Uterus (tissue), 3 donors: ENCODE measurements at regions not wholly inside any gene's neighbourhood (a gene's known extent, or its start where the extent isn't known, plus 50 kb on each side); places are given as distances from the start of the nearest gene placed in this dataset.
A peak's percentile ranks its signal among the peaks of the same experiment; 100 is the strongest.

Experiments used
- DNase-seq, 2 donors: peaks; one replicate each; pipeline ENCODE4 v3.0.0-alpha.2; 2019 to 2020
- H3K27ac ChIP-seq, 2 donors: fragments of 200-600 bp; sonication (generic); 1 replicate in 1 of 2; 2 replicates in 1 of 2; pipeline ENCODE4 v1.5.1; 2016 to 2018
- H3K27me3 ChIP-seq, 2 donors: fragments of 200-600 bp; sonication (generic); one replicate each; pipeline ENCODE4 v1.5.1; 2018 to 2019; ENCODE audit warnings: control low read depth in 1 of 2
- H3K36me3 ChIP-seq, 2 donors: fragments of 200-600 bp; sonication (generic); one replicate each; pipeline ENCODE4 v1.5.1; 2019; ENCODE audit warnings: control low read depth in 1 of 2
- H3K4me1 ChIP-seq, 2 donors: fragments of 200-600 bp; sonication (generic); one replicate each; pipeline ENCODE4 v1.5.1; 2018 to 2019; ENCODE audit warnings: control low read depth in 1 of 2
- H3K4me3 ChIP-seq, 2 donors: fragments of 200-600 bp; sonication (generic); 1 replicate in 1 of 2; 2 replicates in 1 of 2; pipeline ENCODE4 v1.5.1; 2018 to 2019; ENCODE audit warnings: mild to moderate bottlenecking in 1 of 2
- H3K9me3 ChIP-seq, 2 donors: fragments of 200-600 bp; sonication (generic); one replicate each; pipeline ENCODE4 v1.5.1; 2019; ENCODE audit warnings: control low read depth in 1 of 2
- POLR2A ChIP-seq, 2 donors: fragments of 450-650 bp; IDR thresholded peaks; one replicate each; pipeline ENCODE4 v1.6.1; 2016; ENCODE audit warnings: antibody characterized with exemption in 2 of 2, mild to moderate bottlenecking in 1 of 2, moderate library complexity in 1 of 2
- intact Hi-C: fragments of 100-400 bp; cut with DNase I; formaldehyde crosslinking; loops from one replicate; pipeline ENCODE4 v1.15.1; 2023; ENCODE audit warnings: low total_unique reads
- TF ChIP-seq, protein P1 (sequence below), 4 experiments: fragments of 200-600 bp in 2 of 4; fragments of 450-650 bp in 2 of 4; sonication (generic) in 2 of 4; IDR thresholded peaks; one replicate each; pipeline ENCODE4 v1.5.1; 2016 to 2019; ENCODE audit warnings: antibody characterized with exemption in 4 of 4, mild to moderate bottlenecking in 2 of 4, moderate library complexity in 1 of 4
- donor health status: DM: yes; HTN: yes; CAD: no.

GRCh38 chr15:67944010-67944641 is 104.3 kb upstream of the RNU6-1 start:
- H3K9me3 ChIP-seq = no peaks in the 10 kb centered on the region
- no peaks in the 10 kb centered on the region for H3K4me1 ChIP-seq
- peak; percentile 68 to 72 for DNase-seq
- TF ChIP-seq, protein P1, sequence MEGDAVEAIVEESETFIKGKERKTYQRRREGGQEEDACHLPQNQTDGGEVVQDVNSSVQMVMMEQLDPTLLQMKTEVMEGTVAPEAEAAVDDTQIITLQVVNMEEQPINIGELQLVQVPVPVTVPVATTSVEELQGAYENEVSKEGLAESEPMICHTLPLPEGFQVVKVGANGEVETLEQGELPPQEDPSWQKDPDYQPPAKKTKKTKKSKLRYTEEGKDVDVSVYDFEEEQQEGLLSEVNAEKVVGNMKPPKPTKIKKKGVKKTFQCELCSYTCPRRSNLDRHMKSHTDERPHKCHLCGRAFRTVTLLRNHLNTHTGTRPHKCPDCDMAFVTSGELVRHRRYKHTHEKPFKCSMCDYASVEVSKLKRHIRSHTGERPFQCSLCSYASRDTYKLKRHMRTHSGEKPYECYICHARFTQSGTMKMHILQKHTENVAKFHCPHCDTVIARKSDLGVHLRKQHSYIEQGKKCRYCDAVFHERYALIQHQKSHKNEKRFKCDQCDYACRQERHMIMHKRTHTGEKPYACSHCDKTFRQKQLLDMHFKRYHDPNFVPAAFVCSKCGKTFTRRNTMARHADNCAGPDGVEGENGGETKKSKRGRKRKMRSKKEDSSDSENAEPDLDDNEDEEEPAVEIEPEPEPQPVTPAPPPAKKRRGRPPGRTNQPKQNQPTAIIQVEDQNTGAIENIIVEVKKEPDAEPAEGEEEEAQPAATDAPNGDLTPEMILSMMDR (IDR thresholded peaks at IDR 0.05) = no peak
- TF ChIP-seq POLR2A (IDR thresholded peaks at IDR 0.05) = no peak
- no peaks in the 10 kb centered on the region for H3K27me3 ChIP-seq
- intact Hi-C loops = no loop called here
- H3K27ac ChIP-seq = peak overlapping the region; percentile 73 to 75
- no peak overlapping the region for H3K4me3 ChIP-seq
- H3K36me3 ChIP-seq = no peaks in the 10 kb centered on the region

- Histone ChIP-seq H3K27ac (peak overlapping the region; percentile 73 to 75), H3K9me3 (no peaks in the 10 kb centered on the region), H3K4me1 (no peaks in the 10 kb centered on the region), H3K27me3 (no peaks in the 10 kb centered on the region), H3K36me3 (no peaks in the 10 kb centered on the region), H3K4me3 (no peak overlapping the region)
- intact Hi-C loops = no loop called here
- no peak for TF ChIP-seq POLR2A (IDR thresholded peaks at IDR 0.05)
- TF ChIP-seq, protein P1 (IDR thresholded peaks at IDR 0.05) = no peak
- no peak for DNase-seq
Observed at GRCh38 chr15:67945131-67945530, 105.3 kb upstream of the RNU6-1 start.

DNA sequence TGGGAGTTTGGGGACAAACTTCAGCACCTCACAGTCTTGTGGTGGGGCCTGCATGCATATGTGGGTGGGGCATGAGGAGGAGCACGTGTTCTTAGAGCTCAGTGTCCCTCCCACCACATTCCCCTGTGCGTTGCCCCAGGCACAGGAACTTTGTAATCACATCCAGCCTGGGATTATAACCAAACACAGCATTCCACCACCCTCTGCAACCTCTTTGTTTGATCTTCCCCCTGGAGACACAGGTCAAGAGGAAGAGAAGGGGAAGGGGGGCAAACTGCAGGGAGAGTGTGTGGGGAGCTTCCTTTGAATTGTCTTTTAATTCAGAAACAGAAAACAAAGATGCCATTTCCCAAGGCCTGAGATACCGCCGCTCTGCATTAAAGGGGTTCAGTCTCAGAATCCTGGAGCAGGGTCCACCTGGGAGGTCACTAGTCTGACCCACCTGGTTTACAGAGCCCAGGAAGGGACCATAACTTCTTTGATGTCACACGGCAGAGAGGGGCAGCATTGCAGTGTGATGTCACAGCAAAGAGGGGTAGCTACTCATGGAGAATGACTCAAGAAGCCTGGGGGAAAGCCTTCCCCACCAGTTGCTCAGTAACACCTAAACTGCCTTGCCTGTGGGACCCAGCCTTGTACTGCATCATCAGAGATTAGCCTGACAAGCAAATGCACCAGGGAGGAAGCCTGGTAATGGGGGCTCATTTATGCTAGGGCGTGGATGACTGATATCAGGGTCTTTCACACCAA is 106.3 kb upstream of the RNU6-1 start:
- DNase-seq = peak in 1 of 2 donors; percentile 64
- Histone ChIP-seq H3K36me3 (no peaks in the 10 kb centered on the region), H3K4me3 (no peak overlapping the region), H3K27me3 (no peaks in the 10 kb centered on the region), H3K27ac (peak overlapping the region; percentile 73 to 75), H3K9me3 (no peaks in the 10 kb centered on the region), H3K4me1 (no peaks in the 10 kb centered on the region)
- intact Hi-C loops = no loop called here
- peak in 1 of 2 donors; percentile 29 for TF ChIP-seq POLR2A (IDR thresholded peaks at IDR 0.05)
- TF ChIP-seq, protein P1 (IDR thresholded peaks at IDR 0.05) = no peak

DNA sequence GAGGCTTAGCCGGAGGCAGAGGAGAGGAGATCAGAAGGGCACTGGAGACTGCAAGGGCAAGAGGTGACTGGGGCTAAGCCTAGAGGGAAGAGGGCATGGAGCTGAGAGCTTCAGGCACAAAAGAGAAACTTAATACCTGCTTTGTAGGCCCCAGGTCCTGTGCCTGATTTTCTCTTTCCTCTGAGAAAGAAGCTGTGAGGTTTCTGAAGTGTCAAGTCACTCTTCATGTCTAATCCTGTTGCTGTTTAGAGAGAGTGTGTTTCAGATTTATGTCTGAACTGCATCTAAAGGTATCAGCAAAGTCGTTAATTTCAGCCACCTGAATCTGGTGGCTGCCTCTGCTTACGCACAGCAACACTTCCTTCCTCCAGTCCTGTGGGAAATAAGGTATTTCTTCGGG is 106.9 kb upstream of the RNU6-1 start:
- Histone ChIP-seq H3K27me3 (no peaks in the 10 kb centered on the region), H3K36me3 (no peaks in the 10 kb centered on the region), H3K4me1 (no peaks in the 10 kb centered on the region), H3K27ac (peak overlapping the region; percentile 73 to 75), H3K9me3 (no peaks in the 10 kb centered on the region), H3K4me3 (no peak overlapping the region)
- TF ChIP-seq, protein P1 (IDR thresholded peaks at IDR 0.05) = no peak
- no peak for TF ChIP-seq POLR2A (IDR thresholded peaks at IDR 0.05)
- no peak for DNase-seq
- intact Hi-C loops = no loop called here
